ENCODE measurements at regions not wholly inside any gene's neighbourhood (a gene's known extent, or its start where the extent isn't known, plus 50 kb on each side); places are given as distances from the start of the nearest gene placed in this dataset.
"Not testable (repeated sequence)": the region's sequence is repeated elsewhere in the genome, so short reads cannot be mapped to it uniquely, and the experiment has no call there.

GRCh38 chr5:51657340-51658240 is 274.3 kb downstream of the ISL1 start:
- no peak for DNase-seq

- no peak for DNase-seq
Measured at GRCh38 chr5:51661646-51662265, 278.5 kb downstream of the ISL1 start.

GRCh38 chr5:51664491-51665250 is 281.4 kb downstream of the ISL1 start:
- no peak for DNase-seq

GRCh38 chr5:51665251-51665593 is 282.0 kb downstream of the ISL1 start:
- DNase-seq, result no peak

GRCh38 chr5:51669095-51669494 is 285.8 kb downstream of the ISL1 start:
- DNase-seq, result no peak

- no peak for DNase-seq
Measured at GRCh38 chr5:51678330-51678729, 295.1 kb downstream of the ISL1 start.

- DNase-seq, result no peak
Measured at GRCh38 chr5:51679286-51679685, 296.0 kb downstream of the ISL1 start.

- no peak for DNase-seq
Measured at GRCh38 chr5:51684794-51685355, 301.6 kb downstream of the ISL1 start.

GRCh38 chr5:51685419-51685818 is 302.2 kb downstream of the ISL1 start:
- no peak for DNase-seq

GRCh38 chr5:51686622-51687021 is 303.4 kb downstream of the ISL1 start:
- no peak for DNase-seq

- DNase-seq, result no peak
Measured at GRCh38 chr5:51691538-51692079, 308.4 kb downstream of the ISL1 start.

GRCh38 chr5:51694826-51695225 is 311.6 kb downstream of the ISL1 start:
- no peak for DNase-seq

- no peak for DNase-seq
Measured at GRCh38 chr5:51696122-51696521, 312.9 kb downstream of the ISL1 start.

GRCh38 chr5:51702046-51702445 is 318.8 kb downstream of the ISL1 start:
- DNase-seq, result not testable (repeated sequence)

- no peak for DNase-seq
Measured at GRCh38 chr5:51712201-51712600, 329.0 kb downstream of the ISL1 start.

- DNase-seq, result not testable (repeated sequence)
Measured at GRCh38 chr5:51715445-51715844, 332.2 kb downstream of the ISL1 start.

- no peak for DNase-seq
Measured at GRCh38 chr5:51731421-51732029, 348.3 kb downstream of the ISL1 start.

- no peak for DNase-seq
Measured at GRCh38 chr5:51732304-51732703, 349.1 kb downstream of the ISL1 start.

GRCh38 chr5:51734677-51735076 is 351.4 kb downstream of the ISL1 start:
- DNase-seq, result no peak

GRCh38 chr5:51746023-51746422 is 362.8 kb downstream of the ISL1 start:
- no peak for DNase-seq

GRCh38 chr5:51748647-51749046 is 365.4 kb downstream of the ISL1 start:
- DNase-seq, result no peak
